ENCODE measurements at regions not wholly inside any gene's neighbourhood (a gene's known extent, or its start where the extent isn't known, plus 50 kb on each side); places are given as distances from the start of the nearest gene placed in this dataset.

GRCh38 chr11:27191639-27192038, 151.0 kb downstream of the BBOX1 start:
- Histone ChIP-seq H3K4me3 (replicated peaks in 1 of 2; ENCODE audit: low read depth in 1 of 2, low read length in 2 of 2) (no peak overlapping the region), H3K27me3 (ENCODE audit: insufficient read depth, low read length) (peaks cover 21% of the 10 kb centered on the region), H3K4me2 (ENCODE audit: low read length) (no peak overlapping the region), H2AFZ (ENCODE audit: low read depth, low read length, poor library complexity, severe bottlenecking) (no peak overlapping the region), H3K9me2 (ENCODE audit: insufficient read depth) (no peaks in the 10 kb centered on the region), H3K27ac (ENCODE audit: low read depth, low read length) (no peak overlapping the region), H3K79me2 (ENCODE audit: insufficient read depth, low read length) (no peaks in the 10 kb centered on the region), H3K9ac (ENCODE audit: low read length) (no peak overlapping the region), H3K4me1 (ENCODE audit: control insufficient read depth in 1 of 2, insufficient read depth in 2 of 2, low read length in 2 of 2) (no peaks in the 10 kb centered on the region), H3K9me3 (ENCODE audit: control insufficient read depth in 1 of 2, insufficient read depth in 1 of 2, low read depth in 1 of 2, low read length in 2 of 2) (no peaks in the 10 kb centered on the region), H3K36me3 (ENCODE audit: control insufficient read depth in 1 of 2, insufficient read depth in 2 of 2, low read length in 2 of 2) (no peaks in the 10 kb centered on the region), H4K20me1 (ENCODE audit: insufficient read depth) (no peaks in the 10 kb centered on the region)
- ChIA-PET CTCF (no interaction called here), RAD21 (ENCODE audit: low non-redundant PET in 1 of 2, low total read pairs in 2 of 2, uncharacterized antibody in 2 of 2, unreplicated experiment in 2 of 2) (no interaction called here), POLR2A (no interaction called here)
- TF ChIP-seq ZFX (IDR thresholded peaks at IDR 0.05) (no peak), EGR1 (IDR thresholded peaks at IDR 0.05; ENCODE audit: low read depth) (no peak)
- BruUV-seq (replicated peaks) = no TSS peak
- no peak for ATAC-seq
- intact Hi-C loops (cut with micrococcal nuclease) = no loop called here
- no peak for DNase-seq (ENCODE audit: low read depth, low spot score)

- no peaks in the 10 kb centered on the region for H3K79me2 ChIP-seq (ENCODE audit: insufficient read depth, low read length)
- H3K4me2 ChIP-seq (ENCODE audit: low read length) = no peak overlapping the region
- intact Hi-C loops (cut with micrococcal nuclease) = no loop called here
- H3K9ac ChIP-seq (ENCODE audit: low read length) = no peak overlapping the region
- no peaks in the 10 kb centered on the region for H3K4me1 ChIP-seq (ENCODE audit: control insufficient read depth in 1 of 2, insufficient read depth in 2 of 2, low read length in 2 of 2)
- ChIA-PET RAD21 (ENCODE audit: low non-redundant PET in 1 of 2, low total read pairs in 2 of 2, uncharacterized antibody in 2 of 2, unreplicated experiment in 2 of 2) (no interaction called here), POLR2A (no interaction called here), CTCF (no interaction called here)
- DNase-seq (ENCODE audit: low read depth, low spot score) (no peak), ATAC-seq (no peak)
- no peaks in the 10 kb centered on the region for H4K20me1 ChIP-seq (ENCODE audit: insufficient read depth)
- no peak for TF ChIP-seq SP1 (IDR thresholded peaks at IDR 0.05; ENCODE audit: low read depth)
- TF ChIP-seq CEBPB (IDR thresholded peaks at IDR 0.05; ENCODE audit: low read depth) = no peak
- TF ChIP-seq ELF1 (IDR thresholded peaks at IDR 0.05; ENCODE audit: borderline replicate concordance, low read depth) = no peak
- no peak for TF ChIP-seq JUND (IDR thresholded peaks at IDR 0.05)
- no peak for TF ChIP-seq EZH2 (IDR thresholded peaks at IDR 0.05)
- no peak for TF ChIP-seq ZFX (IDR thresholded peaks at IDR 0.05)
- no peak for TF ChIP-seq POLR2A (IDR thresholded peaks at IDR 0.05; ENCODE audit: borderline replicate concordance, extremely low read depth, insufficient read depth, insufficient read length)
- no peak for TF ChIP-seq EGR1 (IDR thresholded peaks at IDR 0.05; ENCODE audit: low read depth)
- no peak for TF ChIP-seq POLR2AphosphoS5 (IDR thresholded peaks at IDR 0.05; ENCODE audit: low read depth, low read length)
- TF ChIP-seq MAX (IDR thresholded peaks at IDR 0.05) = no peak
- peaks cover 13% of the 10 kb centered on the region for H3K27me3 ChIP-seq (ENCODE audit: insufficient read depth, low read length)
- H3K9me2 ChIP-seq (ENCODE audit: insufficient read depth) = no peaks in the 10 kb centered on the region
- no peaks in the 10 kb centered on the region for H3K9me3 ChIP-seq (ENCODE audit: control insufficient read depth in 1 of 2, insufficient read depth in 1 of 2, low read depth in 1 of 2, low read length in 2 of 2)
- no peak overlapping the region for H3K4me3 ChIP-seq (replicated peaks in 1 of 2; ENCODE audit: low read depth in 1 of 2, low read length in 2 of 2)
- BruUV-seq (replicated peaks) = no TSS peak
- no peak overlapping the region for H2AFZ ChIP-seq (ENCODE audit: low read depth, low read length, poor library complexity, severe bottlenecking)
- H3K27ac ChIP-seq (ENCODE audit: low read depth, low read length) = no peak overlapping the region
- no peaks in the 10 kb centered on the region for H3K36me3 ChIP-seq (ENCODE audit: control insufficient read depth in 1 of 2, insufficient read depth in 2 of 2, low read length in 2 of 2)
Observed at GRCh38 chr11:27188696-27189095, 148.1 kb downstream of the BBOX1 start.

Data from HCT116 (cell line).